Calu3 (cell line): ENCODE measurements at regions not wholly inside any gene's neighbourhood (a gene's known extent, or its start where the extent isn't known, plus 50 kb on each side); places are given as distances from the start of the nearest gene placed in this dataset.

ENCODE experiments used
- BruUV-seq: library from RNA; stranded (reverse); fragments of 400-500 nt; replicated peaks from 2 replicates; lab custom pipeline; 2021; lab: Mats Ljungman, UMichigan
- CTCF ChIA-PET: fragments of 300-600 bp; sonication (Branson Sonifier 250); formaldehyde crosslinking; loops from one replicate; lab custom pipeline; 2022; ENCODE audit warnings: antibody characterized with exemption; lab: Charles Lee
- DNase-seq: peaks from one replicate; pipeline ENCODE4 v3.0.0; 2022
- H3K27ac Mint-ChIP-seq: one replicate; pipeline ENCODE4 v1.8.0; 2022; ENCODE audit warnings: mixed read lengths; ENCODE audit not compliant: unreplicated experiment
- H3K27me3 Mint-ChIP-seq: one replicate; pipeline ENCODE4 v1.8.0; 2022; ENCODE audit warnings: mixed read lengths; ENCODE audit not compliant: unreplicated experiment
- H3K36me3 Mint-ChIP-seq: one replicate; pipeline ENCODE4 v1.8.0; 2022; ENCODE audit warnings: mild to moderate bottlenecking, moderate library complexity, mixed read lengths; ENCODE audit not compliant: insufficient read depth, unreplicated experiment
- H3K4me1 Mint-ChIP-seq: one replicate; pipeline ENCODE4 v1.8.0; 2022; ENCODE audit warnings: mild to moderate bottlenecking, low read depth, mixed read lengths; ENCODE audit not compliant: unreplicated experiment
- H3K4me3 Mint-ChIP-seq: one replicate; pipeline ENCODE4 v1.8.0; 2022; ENCODE audit warnings: mild to moderate bottlenecking, low read depth, moderate library complexity, mixed read lengths; ENCODE audit not compliant: unreplicated experiment
- H3K9me3 Mint-ChIP-seq: one replicate; pipeline ENCODE4 v1.8.0; 2022; ENCODE audit warnings: low read depth, mixed read lengths; ENCODE audit not compliant: unreplicated experiment
- CTCF ChIP-seq: fragments of 200-600 bp; IDR thresholded peaks from one replicate; pipeline ENCODE4 v1.8.0; 2022; ENCODE audit warnings: antibody characterized with exemption; ENCODE audit not compliant: unreplicated experiment
- intact Hi-C: fragments of 100-400 bp; cut with micrococcal nuclease; formaldehyde crosslinking; loops from one replicate; pipeline ENCODE4 v1.10.0; 2022; ENCODE audit not compliant: unreplicated experiment

DNA sequence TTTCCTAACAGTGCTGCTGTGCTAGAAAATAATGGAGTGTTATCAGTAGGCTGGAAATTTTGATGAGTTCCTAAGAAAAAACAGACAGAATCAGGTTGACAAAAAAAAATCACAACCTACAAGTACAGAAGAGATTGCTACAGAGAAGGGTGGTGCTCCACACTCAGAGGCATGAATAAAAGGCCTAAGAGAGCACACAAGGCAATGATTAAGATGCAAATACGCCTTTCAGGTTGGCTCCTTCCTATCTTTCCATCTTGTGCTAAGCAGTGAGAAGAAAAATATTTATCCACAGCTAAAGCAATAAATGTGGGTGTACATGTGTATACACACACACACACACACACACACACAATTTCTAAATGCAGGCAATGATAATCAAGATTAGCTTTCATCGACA is 130.6 kb upstream of the UBE2E3 start:
- DNase-seq = no peak
- Mint-ChIP-seq H3K27me3 (no peaks in the 10 kb centered on the region), H3K9me3 (no peaks in the 10 kb centered on the region), H3K4me3 (no peak overlapping the region), H3K27ac (no peak overlapping the region), H3K4me1 (no peaks in the 10 kb centered on the region), H3K36me3 (no peaks in the 10 kb centered on the region)
- CTCF ChIA-PET = no interaction called here
- intact Hi-C loops = no loop called here
- no peak for TF ChIP-seq CTCF
- BruUV-seq = no TSS peak

DNA sequence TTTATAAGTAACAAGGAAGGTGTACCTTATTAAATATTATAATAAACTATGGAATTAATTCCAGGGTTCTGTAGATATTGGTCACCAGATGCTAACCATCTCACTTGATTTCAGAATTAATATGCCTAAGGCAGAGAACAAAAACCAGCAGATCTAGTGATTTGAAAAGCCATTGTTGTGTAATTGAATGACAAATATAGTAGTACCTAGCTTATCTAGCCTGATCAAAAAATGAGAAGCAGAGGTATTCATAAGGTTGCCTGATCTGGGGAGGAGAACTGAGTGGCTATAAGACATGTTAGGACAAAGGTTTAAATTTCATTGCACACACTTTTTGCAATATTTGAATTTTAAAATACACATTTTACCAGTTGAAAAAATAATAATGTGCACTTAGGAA is 132.0 kb upstream of the UBE2E3 start:
- no peaks in the 10 kb centered on the region for H3K27me3 Mint-ChIP-seq
- DNase-seq = no peak
- H3K4me3 Mint-ChIP-seq = no peak overlapping the region
- BruUV-seq = no TSS peak
- H3K27ac Mint-ChIP-seq = no peak overlapping the region
- H3K4me1 Mint-ChIP-seq = no peaks in the 10 kb centered on the region
- no peak for TF ChIP-seq CTCF
- intact Hi-C loops = no loop called here
- no peaks in the 10 kb centered on the region for H3K36me3 Mint-ChIP-seq
- no peaks in the 10 kb centered on the region for H3K9me3 Mint-ChIP-seq
- CTCF ChIA-PET = no interaction called here

GRCh38 chr2:180846756-180847472 is 133.5 kb upstream of the UBE2E3 start:
- H3K4me1 Mint-ChIP-seq = no peaks in the 10 kb centered on the region
- intact Hi-C loops = no loop called here

DNA sequence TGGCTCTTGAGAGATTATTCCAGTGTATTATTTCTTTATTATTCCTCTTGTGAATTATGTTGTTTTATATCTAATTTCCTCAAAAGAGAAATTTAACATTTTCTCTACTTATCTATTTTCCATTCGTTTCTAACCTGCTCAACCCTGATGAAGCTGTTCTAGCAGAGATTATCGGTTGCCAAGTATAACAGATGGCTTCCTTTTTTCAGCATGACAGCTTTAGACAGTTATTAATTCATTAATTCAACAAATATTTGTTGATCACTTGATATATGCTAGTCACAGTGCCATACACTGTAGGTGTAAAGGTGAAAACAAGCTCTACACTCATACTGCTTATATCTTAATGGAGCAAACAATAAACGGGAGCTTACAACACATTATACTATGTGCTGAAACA is 137.9 kb upstream of the UBE2E3 start:
- Mint-ChIP-seq H3K4me1 (no peaks in the 10 kb centered on the region), H3K4me3 (no peak overlapping the region), H3K27ac (no peak overlapping the region), H3K36me3 (no peaks in the 10 kb centered on the region), H3K9me3 (no peaks in the 10 kb centered on the region), H3K27me3 (no peaks in the 10 kb centered on the region)
- no TSS peak for BruUV-seq
- TF ChIP-seq CTCF = no peak
- CTCF ChIA-PET = no interaction called here
- DNase-seq = no peak
- intact Hi-C loops = no loop called here

More at GRCh38 chr2:180846756-180847472, 133.5 kb upstream of the UBE2E3 start:
- H3K4me3 Mint-ChIP-seq = no peak overlapping the region
- no peak for DNase-seq
- no peaks in the 10 kb centered on the region for H3K27me3 Mint-ChIP-seq
- no peak for TF ChIP-seq CTCF
- H3K27ac Mint-ChIP-seq = no peak overlapping the region
- BruUV-seq = no TSS peak
- CTCF ChIA-PET = no interaction called here
- H3K36me3 Mint-ChIP-seq = no peaks in the 10 kb centered on the region
- no peaks in the 10 kb centered on the region for H3K9me3 Mint-ChIP-seq
